ENCODE measurements at regions not wholly inside any gene's neighbourhood (a gene's known extent, or its start where the extent isn't known, plus 50 kb on each side); places are given as distances from the start of the nearest gene placed in this dataset.

DNA sequence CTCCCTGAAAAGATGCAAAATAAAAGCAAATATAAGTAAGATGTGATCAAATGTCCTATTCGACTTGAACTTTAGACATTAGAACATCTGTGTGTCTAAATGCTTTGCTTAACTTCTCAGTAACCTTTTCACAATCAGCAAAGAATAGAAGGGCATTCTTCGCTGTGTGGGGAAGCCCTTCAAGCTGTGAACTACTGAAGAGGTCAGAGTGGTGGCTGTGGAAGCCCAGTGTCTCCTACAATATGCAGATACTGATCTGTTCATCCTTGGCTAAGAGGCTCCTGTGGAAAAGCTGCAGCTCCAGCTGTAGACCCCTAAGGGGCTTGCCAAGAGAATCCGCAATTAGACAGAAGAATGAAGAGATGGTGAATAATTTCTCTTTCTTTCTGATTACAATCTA lies 400.3 kb upstream of the SASH1 start:
- H2AK5ac ChIP-seq (ENCODE audit: low read depth, low read length): no peak overlapping the region

More for the DNA sequence above, 400.3 kb upstream of the SASH1 start:
- Histone ChIP-seq H2BK5ac (ENCODE audit: low read depth, low read length, poor library complexity, severe bottlenecking) (no peak overlapping the region), H4K20me1 (ENCODE audit: insufficient read depth, low read length) (no peaks in the 10 kb centered on the region), H3K4me1 (ENCODE audit: control insufficient read depth, insufficient read depth, low read length) (peaks cover 3% of the 10 kb centered on the region; the same call in 1 of the 2 replicates), H3K23ac (ENCODE audit: low read depth, low read length) (no peak overlapping the region), H3K56ac (ENCODE audit: extremely low read depth, insufficient read depth, low read length) (no peak overlapping the region), H3K27ac (ENCODE audit: insufficient read depth, low read length) (no peak overlapping the region), H3K27me3 (ENCODE audit: control insufficient read depth, insufficient read depth, low read length) (0 out of 2 replicates have a peak, but pooled peaks cover 2% of the 10 kb centered on the region), H3K9me3 (ENCODE audit: control insufficient read depth, insufficient read depth, low read length) (peaks cover 2% of the 10 kb centered on the region; the same call in 1 of the 2 replicates), H4K8ac (ENCODE audit: low read depth in 2 of 2, low read length in 2 of 2) (no peak overlapping the region), H3K4me2 (ENCODE audit: low read depth, low read length) (no peak overlapping the region), H3K9me1 (ENCODE audit: insufficient read depth, low read length) (no peaks in the 10 kb centered on the region), H3K18ac (ENCODE audit: low read depth, low read length) (no peak overlapping the region), H3K14ac (replicated peaks; ENCODE audit: low read depth, low read length) (no peak overlapping the region), H3K36me3 (ENCODE audit: control insufficient read depth, insufficient read depth, low read length) (no peaks in the 10 kb centered on the region), H4K91ac (ENCODE audit: insufficient read depth, low read depth, low read length) (no peak overlapping the region), H4K5ac (ENCODE audit: low read depth, low read length) (no peak overlapping the region), H3K4me3 (ENCODE audit: insufficient read depth, low read depth, low read length) (no peak overlapping the region), H3K4ac (ENCODE audit: low read depth, low read length) (no peak overlapping the region), H3K9ac (ENCODE audit: low read depth, low read length) (no peak overlapping the region), H3K79me1 (ENCODE audit: low read depth in 1 of 2, low read length in 2 of 2) (no peaks in the 10 kb centered on the region), H2BK20ac (ENCODE audit: low read depth, low read length) (no peak overlapping the region), H2BK15ac (ENCODE audit: low read depth, low read length) (no peak overlapping the region), H2AFZ (replicated peaks; ENCODE audit: low read length, poor library complexity) (no peak overlapping the region), H2BK120ac (ENCODE audit: low read depth, low read length) (no peak overlapping the region), H2AK9ac (replicated peaks; ENCODE audit: low read depth, low read length, poor library complexity) (no peak overlapping the region)
- ATAC-seq (ENCODE audit: low read depth): no peak
- in situ Hi-C loops (cut with MboI; ENCODE audit: low sequenced_read_pairs): no loop called here
- intact Hi-C loops (cut with micrococcal nuclease): no loop called here
- dilution Hi-C loops (cut with HindIII; ENCODE audit: low sequenced_read_pairs, unreplicated experiment): no loop called here
- DNase-seq: no peak
- ChIA-PET POLR2A (ENCODE audit: unreplicated experiment) (no interaction called here), CTCF (no interaction called here)
- TF ChIP-seq SMC3 (IDR thresholded peaks at IDR 0.05; ENCODE audit: low read depth, low read length): no peak
- no peak for TF ChIP-seq RCOR1 (IDR thresholded peaks at IDR 0.05; ENCODE audit: insufficient replicate concordance, low read length)
- TF ChIP-seq, protein P1, sequence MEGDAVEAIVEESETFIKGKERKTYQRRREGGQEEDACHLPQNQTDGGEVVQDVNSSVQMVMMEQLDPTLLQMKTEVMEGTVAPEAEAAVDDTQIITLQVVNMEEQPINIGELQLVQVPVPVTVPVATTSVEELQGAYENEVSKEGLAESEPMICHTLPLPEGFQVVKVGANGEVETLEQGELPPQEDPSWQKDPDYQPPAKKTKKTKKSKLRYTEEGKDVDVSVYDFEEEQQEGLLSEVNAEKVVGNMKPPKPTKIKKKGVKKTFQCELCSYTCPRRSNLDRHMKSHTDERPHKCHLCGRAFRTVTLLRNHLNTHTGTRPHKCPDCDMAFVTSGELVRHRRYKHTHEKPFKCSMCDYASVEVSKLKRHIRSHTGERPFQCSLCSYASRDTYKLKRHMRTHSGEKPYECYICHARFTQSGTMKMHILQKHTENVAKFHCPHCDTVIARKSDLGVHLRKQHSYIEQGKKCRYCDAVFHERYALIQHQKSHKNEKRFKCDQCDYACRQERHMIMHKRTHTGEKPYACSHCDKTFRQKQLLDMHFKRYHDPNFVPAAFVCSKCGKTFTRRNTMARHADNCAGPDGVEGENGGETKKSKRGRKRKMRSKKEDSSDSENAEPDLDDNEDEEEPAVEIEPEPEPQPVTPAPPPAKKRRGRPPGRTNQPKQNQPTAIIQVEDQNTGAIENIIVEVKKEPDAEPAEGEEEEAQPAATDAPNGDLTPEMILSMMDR (conservative IDR thresholded peaks at IDR 0.05; ENCODE audit: low read depth, low read length): no peak
- TF ChIP-seq MAFK (IDR thresholded peaks at IDR 0.05; ENCODE audit: low read depth, low read length): no peak
- TF ChIP-seq, protein P2, sequence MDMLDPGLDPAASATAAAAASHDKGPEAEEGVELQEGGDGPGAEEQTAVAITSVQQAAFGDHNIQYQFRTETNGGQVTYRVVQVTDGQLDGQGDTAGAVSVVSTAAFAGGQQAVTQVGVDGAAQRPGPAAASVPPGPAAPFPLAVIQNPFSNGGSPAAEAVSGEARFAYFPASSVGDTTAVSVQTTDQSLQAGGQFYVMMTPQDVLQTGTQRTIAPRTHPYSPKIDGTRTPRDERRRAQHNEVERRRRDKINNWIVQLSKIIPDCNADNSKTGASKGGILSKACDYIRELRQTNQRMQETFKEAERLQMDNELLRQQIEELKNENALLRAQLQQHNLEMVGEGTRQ (IDR thresholded peaks at IDR 0.05; ENCODE audit: low read depth, low read length): no peak
- TF ChIP-seq FOS (IDR thresholded peaks at IDR 0.05; ENCODE audit: low read depth, low read length): no peak
- BruUV-seq (replicated peaks): no TSS peak
- WGBS, 2 experiments (ENCODE audit: extremely low coverage in 2 of 2, insufficient read length in 1 of 2): no CpG with 5 or more reads among the region's 3 CpGs

All from IMR-90 (cell line).